Keratinocyte (primary cell): ENCODE measurements at regions not wholly inside any gene's neighbourhood (a gene's known extent, or its start where the extent isn't known, plus 50 kb on each side); places are given as distances from the start of the nearest gene placed in this dataset.

ENCODE experiments used
- DNase-seq: peaks from one replicate; pipeline ENCODE4 v3.0.0-alpha.2; 2011; ENCODE audit warnings: low read depth, missing footprints, low spot score
- FAIRE-seq: peaks from 2 replicates; lab custom pipeline; 2011; peaks lifted over from hg19 to GRCh38; lab: Jason Lieb, UNC
- H2AFZ ChIP-seq: 2 replicates; pipeline ENCODE4 v1.6.0; 2012; ENCODE audit warnings: low read length, control low read depth, inconsistent platforms; ENCODE audit not compliant: control insufficient read depth
- H3K27ac ChIP-seq: 2 replicates; pipeline ENCODE4 v1.5.1; 2011; ENCODE audit warnings: low read length; ENCODE audit not compliant: control insufficient read depth, insufficient read depth
- H3K27me3 ChIP-seq: 3 replicates; pipeline ENCODE4 v1.6.0; 2011; ENCODE audit warnings: low read length; ENCODE audit not compliant: control insufficient read depth, insufficient read depth; ENCODE audit errors: extremely low read depth
- H3K36me3 ChIP-seq, 2 experiments: 2 replicates in 1 of 2; 3 replicates in 1 of 2; pipeline ENCODE4 v1.5.1; 2011; ENCODE audit warnings: low read length in 2 of 2, mild to moderate bottlenecking in 1 of 2; ENCODE audit not compliant: control insufficient read depth in 2 of 2, insufficient read depth in 2 of 2; ENCODE audit errors: extremely low read depth in 1 of 2
- H3K4me1 ChIP-seq: 3 replicates; pipeline ENCODE4 v1.5.1; 2011; ENCODE audit warnings: low read length; ENCODE audit not compliant: control insufficient read depth, insufficient read depth; ENCODE audit errors: extremely low read depth
- H3K4me2 ChIP-seq: 3 replicates; pipeline ENCODE4 v1.6.0; 2011; ENCODE audit warnings: low read depth, low read length; ENCODE audit not compliant: control insufficient read depth, insufficient read depth; ENCODE audit errors: extremely low read depth
- H3K4me3 ChIP-seq, 3 experiments: fragments of 200-600 bp in 1 of 3; sonication (generic) in 1 of 3; 2 replicates in 2 of 3; 3 replicates in 1 of 3; pipeline ENCODE4 v1.5.1; 2011 to 2016; ENCODE audit warnings: low read length in 3 of 3, mild to moderate bottlenecking in 3 of 3, control low read depth in 2 of 3, inconsistent platforms in 1 of 3, low read depth in 1 of 3, mixed read lengths in 1 of 3, mixed run types in 1 of 3, moderate library complexity in 1 of 3; ENCODE audit not compliant: control insufficient read depth in 2 of 3, insufficient read depth in 2 of 3; ENCODE audit errors: extremely low read depth in 1 of 3
- H3K79me2 ChIP-seq: 2 replicates; pipeline ENCODE4 v1.6.0; 2012; ENCODE audit warnings: low read length; ENCODE audit not compliant: control insufficient read depth, insufficient read depth
- H3K9ac ChIP-seq: 3 replicates; pipeline ENCODE4 v1.6.0; 2011; ENCODE audit warnings: low read length; ENCODE audit not compliant: control insufficient read depth, insufficient read depth; ENCODE audit errors: extremely low read depth
- H3K9me1 ChIP-seq: 3 replicates; pipeline ENCODE4 v1.6.0; 2011; ENCODE audit warnings: low read length; ENCODE audit not compliant: control insufficient read depth, insufficient read depth; ENCODE audit errors: extremely low read depth
- H3K9me3 ChIP-seq: 2 replicates; pipeline ENCODE4 v1.5.1; 2012; ENCODE audit warnings: low read depth, low read length; ENCODE audit not compliant: control insufficient read depth
- H4K20me1 ChIP-seq: 3 replicates; pipeline ENCODE4 v1.6.0; 2011; ENCODE audit warnings: low read length; ENCODE audit not compliant: control insufficient read depth, insufficient read depth; ENCODE audit errors: extremely low read depth
- EZH2 ChIP-seq: IDR thresholded peaks from one replicate; pipeline ENCODE4 v1.6.1; 2012; ENCODE audit warnings: inconsistent platforms, mild to moderate bottlenecking, low read length, moderate library complexity
- dilution Hi-C: fragments of 300-500 bp; cut with MboI; formaldehyde crosslinking; loops from one replicate; pipeline ENCODE4 v1.7.0; 2020; ENCODE audit warnings: low sequenced_read_pairs; ENCODE audit not compliant: extremely low pct_ligation_motif_present
- TF ChIP-seq, protein P1 (sequence below), 3 experiments: IDR thresholded peaks in 1 of 3; conservative IDR thresholded peaks in 1 of 3; optimal IDR thresholded peaks in 1 of 3; 2 replicates in 2 of 3; 3 replicates in 1 of 3; pipeline versions ENCODE3 to v1.5.1; 2011; ENCODE audit warnings: low read length in 3 of 3, mild to moderate bottlenecking in 3 of 3, moderate library complexity in 2 of 3, control low read depth in 1 of 3, inconsistent platforms in 1 of 3; ENCODE audit not compliant: insufficient read depth in 2 of 3; ENCODE audit errors: extremely low read depth in 1 of 3

DNA sequence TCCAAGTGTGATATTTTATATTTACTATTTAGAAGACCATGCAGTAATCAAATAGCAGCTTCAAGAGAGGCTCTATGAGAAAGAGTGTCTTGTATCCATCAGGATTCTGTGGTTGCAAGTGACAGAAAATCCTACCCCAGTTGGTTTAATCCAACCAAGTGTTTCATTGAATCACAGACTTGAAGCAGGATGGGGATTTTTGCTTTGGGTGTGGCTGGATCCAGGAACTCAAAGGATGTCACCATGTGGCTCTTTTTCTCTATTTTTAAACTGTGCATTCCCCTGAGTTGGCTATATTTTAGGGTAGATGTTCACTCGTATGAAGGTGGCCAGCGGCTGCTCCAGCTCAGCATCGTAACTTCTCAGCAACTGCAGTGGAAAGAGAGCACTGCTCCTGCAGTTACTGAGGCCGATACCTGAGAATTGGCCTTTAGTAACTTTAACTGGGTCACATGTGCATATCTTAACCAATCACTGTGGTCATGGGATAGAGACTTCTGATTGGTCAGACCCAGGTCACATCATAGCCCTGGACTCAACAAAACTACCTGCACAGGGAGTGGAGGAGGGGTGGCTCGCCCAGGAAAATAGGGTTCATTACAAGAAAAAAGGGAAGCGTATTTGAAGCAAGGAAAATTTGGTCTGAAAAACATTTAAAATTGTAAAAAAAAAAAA is 396.1 kb upstream of the SULF2 start:
- Histone ChIP-seq H3K9me3 (no peaks in the 10 kb centered on the region), H4K20me1 (no peaks in the 10 kb centered on the region), H3K36me3 (no peaks in the 10 kb centered on the region), H3K9ac (no peak overlapping the region), H3K4me1 (peaks cover 2% of the 10 kb centered on the region), H3K4me3 (no peak overlapping the region), H3K27ac (no peak overlapping the region), H3K4me2 (no peak overlapping the region), H2AFZ (no peak overlapping the region), H3K27me3 (no peaks in the 10 kb centered on the region), H3K9me1 (no peaks in the 10 kb centered on the region), H3K79me2 (no peaks in the 10 kb centered on the region)
- no peak for DNase-seq
- TF ChIP-seq, protein P1, sequence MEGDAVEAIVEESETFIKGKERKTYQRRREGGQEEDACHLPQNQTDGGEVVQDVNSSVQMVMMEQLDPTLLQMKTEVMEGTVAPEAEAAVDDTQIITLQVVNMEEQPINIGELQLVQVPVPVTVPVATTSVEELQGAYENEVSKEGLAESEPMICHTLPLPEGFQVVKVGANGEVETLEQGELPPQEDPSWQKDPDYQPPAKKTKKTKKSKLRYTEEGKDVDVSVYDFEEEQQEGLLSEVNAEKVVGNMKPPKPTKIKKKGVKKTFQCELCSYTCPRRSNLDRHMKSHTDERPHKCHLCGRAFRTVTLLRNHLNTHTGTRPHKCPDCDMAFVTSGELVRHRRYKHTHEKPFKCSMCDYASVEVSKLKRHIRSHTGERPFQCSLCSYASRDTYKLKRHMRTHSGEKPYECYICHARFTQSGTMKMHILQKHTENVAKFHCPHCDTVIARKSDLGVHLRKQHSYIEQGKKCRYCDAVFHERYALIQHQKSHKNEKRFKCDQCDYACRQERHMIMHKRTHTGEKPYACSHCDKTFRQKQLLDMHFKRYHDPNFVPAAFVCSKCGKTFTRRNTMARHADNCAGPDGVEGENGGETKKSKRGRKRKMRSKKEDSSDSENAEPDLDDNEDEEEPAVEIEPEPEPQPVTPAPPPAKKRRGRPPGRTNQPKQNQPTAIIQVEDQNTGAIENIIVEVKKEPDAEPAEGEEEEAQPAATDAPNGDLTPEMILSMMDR (optimal IDR thresholded peaks at IDR 0.05 in 1 of 3, IDR thresholded peaks at IDR 0.05 in 1 of 3, conservative IDR thresholded peaks at IDR 0.05 in 1 of 3; ENCODE audit: extremely low read depth in 1 of 3, insufficient read depth in 2 of 3, low read length in 3 of 3): no peak
- TF ChIP-seq EZH2: no peak
- dilution Hi-C loops: no loop called here
- no peak for FAIRE-seq

DNA sequence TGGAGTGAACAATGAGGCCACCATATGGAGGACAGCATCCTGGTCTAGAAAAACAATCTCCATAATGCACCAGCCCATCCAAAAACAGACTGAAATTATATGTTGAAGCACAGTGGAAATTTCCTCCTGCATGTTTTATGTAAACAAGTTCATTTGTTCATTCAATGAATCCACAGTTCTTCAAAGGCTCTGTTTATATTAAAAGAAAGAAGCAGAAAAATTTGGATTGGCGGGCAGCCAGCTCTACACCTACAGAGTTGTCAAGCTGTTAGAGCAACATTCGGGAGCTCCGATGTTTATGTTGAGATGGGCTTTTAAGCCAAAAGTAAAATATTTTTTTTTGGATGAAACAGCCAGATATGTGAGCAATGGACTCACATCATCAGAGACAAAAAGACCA is 395.3 kb upstream of the SULF2 start:
- H3K4me3 ChIP-seq: no peak overlapping the region
- no peaks in the 10 kb centered on the region for H3K4me1 ChIP-seq
- H3K27me3 ChIP-seq: no peaks in the 10 kb centered on the region
- no peaks in the 10 kb centered on the region for H3K79me2 ChIP-seq
- H3K4me2 ChIP-seq: no peak overlapping the region
- H3K9me3 ChIP-seq: no peaks in the 10 kb centered on the region
- DNase-seq: no peak
- no peaks in the 10 kb centered on the region for H3K36me3 ChIP-seq
- H2AFZ ChIP-seq: no peak overlapping the region
- H4K20me1 ChIP-seq: no peaks in the 10 kb centered on the region
- no peak for TF ChIP-seq EZH2
- TF ChIP-seq, protein P1 (optimal IDR thresholded peaks at IDR 0.05 in 1 of 3, IDR thresholded peaks at IDR 0.05 in 1 of 3, conservative IDR thresholded peaks at IDR 0.05 in 1 of 3; ENCODE audit: extremely low read depth in 1 of 3, insufficient read depth in 2 of 3, low read length in 3 of 3): no peak
- dilution Hi-C loops: no loop called here
- no peak for FAIRE-seq
- no peaks in the 10 kb centered on the region for H3K9me1 ChIP-seq
- no peak overlapping the region for H3K9ac ChIP-seq
- H3K27ac ChIP-seq: no peak overlapping the region
